ENCODE measurements at regions not wholly inside any gene's neighbourhood (a gene's known extent, or its start where the extent isn't known, plus 50 kb on each side); places are given as distances from the start of the nearest gene placed in this dataset.
"Not testable (repeated sequence)": the region's sequence is repeated elsewhere in the genome, so short reads cannot be mapped to it uniquely, and the experiment has no call there.

DNA sequence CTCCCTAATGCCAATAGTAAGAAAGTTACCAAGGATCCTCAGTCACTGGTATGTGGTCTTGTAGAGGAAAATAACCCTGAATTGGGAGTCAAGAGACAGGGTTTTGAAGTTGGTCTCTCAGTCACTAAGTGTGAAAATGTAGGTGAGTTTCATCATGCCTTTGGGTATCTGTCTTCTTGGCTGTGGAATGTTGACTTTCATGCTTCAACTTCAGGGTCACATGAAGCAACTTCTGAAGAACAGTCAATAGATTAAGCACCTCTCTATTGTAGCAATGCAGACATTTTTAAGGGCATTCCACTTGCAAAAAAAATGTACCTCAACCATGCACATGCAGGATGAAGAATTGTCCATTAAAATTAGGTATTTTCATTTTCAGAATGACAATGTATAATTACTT is 194.6 kb downstream of the CSNK1G3 start:
- H3K27ac Mint-ChIP-seq, result no peak overlapping the region
- POLR2A ChIA-PET, result no interaction called here
- intact Hi-C loops (cut with micrococcal nuclease), result no loop called here

DNA sequence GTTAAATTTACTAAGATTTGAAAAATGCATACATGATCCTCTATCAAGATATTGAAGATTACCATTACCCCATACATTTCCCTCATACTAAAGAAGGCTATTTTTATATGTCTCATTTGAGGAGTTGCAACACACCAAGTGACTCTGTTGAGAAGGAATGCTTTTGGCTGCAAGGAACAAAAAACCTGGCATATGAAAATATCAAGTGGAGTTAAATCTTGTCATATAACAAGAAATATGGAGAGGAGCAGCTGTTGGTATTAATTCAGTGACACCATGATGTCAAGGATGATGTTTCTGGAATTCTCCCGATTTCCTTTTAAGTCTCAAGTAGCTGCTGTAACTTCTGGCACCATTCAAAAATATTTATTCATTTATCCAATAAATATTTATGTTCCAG is 193.8 kb downstream of the CSNK1G3 start:
- no peaks in the 10 kb centered on the region for H3K27me3 Mint-ChIP-seq
- ChIA-PET CTCF (no interaction called here), POLR2A (no interaction called here)
- no peaks in the 10 kb centered on the region for H3K4me1 Mint-ChIP-seq (ENCODE audit: low read depth)
- DNase-seq, result no peak
- H3K4me3 Mint-ChIP-seq, result no peak overlapping the region
- no peaks in the 10 kb centered on the region for H3K36me3 Mint-ChIP-seq
- intact Hi-C loops (cut with micrococcal nuclease), result no loop called here
- H3K9me3 Mint-ChIP-seq, result peaks cover 5% of the 10 kb centered on the region
- H3K27ac Mint-ChIP-seq, result no peak overlapping the region

More for the DNA sequence above, 194.6 kb downstream of the CSNK1G3 start:
- Mint-ChIP-seq H3K9me3 (peaks cover 5% of the 10 kb centered on the region), H3K4me3 (no peak overlapping the region), H3K36me3 (no peaks in the 10 kb centered on the region), H3K4me1 (ENCODE audit: low read depth) (no peaks in the 10 kb centered on the region), H3K27me3 (no peaks in the 10 kb centered on the region)
- CTCF ChIA-PET, result no interaction called here
- no peak for DNase-seq

DNA sequence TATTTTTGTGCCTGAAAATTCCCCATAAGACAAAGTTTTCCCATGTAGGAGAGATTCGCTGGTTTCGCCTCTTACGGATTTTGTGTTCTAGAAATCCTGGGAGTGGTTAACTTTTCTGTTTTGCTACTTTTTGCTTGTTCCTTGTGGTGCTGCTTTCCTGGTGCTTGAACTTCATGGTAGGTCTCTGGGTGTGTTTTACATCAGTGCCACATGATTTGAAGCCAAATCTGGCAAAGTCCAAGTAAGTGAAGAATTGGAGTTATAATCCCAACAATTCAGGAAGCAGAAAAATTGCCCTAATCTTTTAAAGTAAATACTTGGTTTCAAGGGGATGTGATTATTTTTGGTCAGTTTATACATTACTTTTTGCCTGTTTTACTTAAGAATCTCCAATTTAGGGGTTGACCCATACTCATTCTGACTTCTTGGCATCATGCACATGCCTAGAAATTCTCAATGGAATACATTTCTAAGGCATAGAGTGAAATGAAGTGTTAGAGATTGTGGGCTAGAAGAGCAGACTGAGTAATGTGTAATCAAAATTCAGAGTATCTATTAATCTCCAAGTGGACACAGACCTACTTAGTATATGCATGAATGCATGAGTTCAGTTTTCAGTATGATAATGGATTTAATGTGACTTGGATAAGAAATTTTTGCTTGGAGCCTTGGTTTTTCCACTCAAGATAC is 189.7 kb downstream of the CSNK1G3 start:
- no peak overlapping the region for H3K4me3 Mint-ChIP-seq
- intact Hi-C loops (cut with micrococcal nuclease), result no loop called here
- H3K27ac Mint-ChIP-seq, result no peak overlapping the region
- no peak for DNase-seq
- CTCF ChIA-PET, result no interaction called here
- POLR2A ChIA-PET, result no interaction called here
- no peaks in the 10 kb centered on the region for H3K27me3 Mint-ChIP-seq
- H3K4me1 Mint-ChIP-seq (ENCODE audit: low read depth), result no peaks in the 10 kb centered on the region
- no peaks in the 10 kb centered on the region for H3K9me3 Mint-ChIP-seq
- no peaks in the 10 kb centered on the region for H3K36me3 Mint-ChIP-seq

DNA sequence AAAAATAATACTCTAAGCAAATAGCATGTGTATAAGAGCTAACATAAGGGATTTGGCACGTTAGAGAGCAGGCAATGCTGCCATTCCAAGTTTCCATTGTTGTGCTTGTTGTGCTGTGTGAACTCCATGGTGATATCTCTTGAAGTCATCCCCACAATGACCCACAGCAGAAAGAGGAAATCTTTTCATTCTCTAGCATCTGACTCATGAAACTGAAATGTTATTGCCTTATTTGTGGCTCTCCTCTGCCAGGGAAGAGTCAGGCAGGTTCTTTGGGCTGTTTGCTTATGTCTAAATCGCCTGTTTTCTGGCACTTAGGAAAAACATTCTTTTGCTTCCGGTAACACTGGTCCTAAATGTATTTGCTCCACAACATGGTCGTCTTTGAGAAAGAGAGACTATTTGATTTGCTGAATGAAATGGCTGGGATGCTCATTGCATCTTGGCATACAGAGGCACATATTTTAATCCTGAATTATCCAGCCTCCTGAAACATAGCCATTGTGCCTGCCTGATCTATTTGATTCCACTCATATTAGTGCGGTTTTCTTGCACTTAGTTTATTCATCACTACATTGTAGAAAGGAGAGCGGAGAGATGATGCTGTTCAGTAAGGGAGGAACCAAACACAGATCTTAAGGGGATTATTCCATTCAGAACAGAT is 188.8 kb downstream of the CSNK1G3 start:
- H3K36me3 Mint-ChIP-seq, result no peaks in the 10 kb centered on the region
- no peak for DNase-seq
- H3K27ac Mint-ChIP-seq, result no peak overlapping the region
- H3K4me1 Mint-ChIP-seq (ENCODE audit: low read depth), result no peaks in the 10 kb centered on the region
- H3K4me3 Mint-ChIP-seq, result no peak overlapping the region
- H3K27me3 Mint-ChIP-seq, result no peaks in the 10 kb centered on the region
- ChIA-PET POLR2A (no interaction called here), CTCF (no interaction called here)
- H3K9me3 Mint-ChIP-seq, result no peaks in the 10 kb centered on the region
- intact Hi-C loops (cut with micrococcal nuclease), result no loop called here

DNA sequence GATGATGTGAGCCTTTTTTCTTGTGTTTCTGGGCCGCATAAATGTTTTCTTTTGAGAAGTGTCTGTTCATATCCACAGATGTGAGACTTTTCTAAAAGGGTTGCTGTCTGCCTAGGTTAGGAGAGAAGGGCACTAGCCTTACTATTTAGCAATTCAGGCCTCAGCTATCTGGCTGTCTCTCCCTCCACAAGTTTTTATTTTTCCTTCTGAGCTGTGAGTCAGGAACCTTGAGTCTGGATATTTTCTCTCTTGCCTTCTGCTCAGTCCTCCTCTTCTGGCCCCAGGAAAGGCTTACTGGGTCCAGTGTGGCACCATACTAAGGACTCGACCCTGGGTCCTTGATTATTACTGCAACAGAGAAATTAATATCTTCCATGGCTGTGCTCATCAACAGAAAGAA is 187.6 kb downstream of the CSNK1G3 start:
- H3K9me3 Mint-ChIP-seq, result no peaks in the 10 kb centered on the region
- CTCF ChIA-PET, result no interaction called here
- POLR2A ChIA-PET, result no interaction called here

DNA sequence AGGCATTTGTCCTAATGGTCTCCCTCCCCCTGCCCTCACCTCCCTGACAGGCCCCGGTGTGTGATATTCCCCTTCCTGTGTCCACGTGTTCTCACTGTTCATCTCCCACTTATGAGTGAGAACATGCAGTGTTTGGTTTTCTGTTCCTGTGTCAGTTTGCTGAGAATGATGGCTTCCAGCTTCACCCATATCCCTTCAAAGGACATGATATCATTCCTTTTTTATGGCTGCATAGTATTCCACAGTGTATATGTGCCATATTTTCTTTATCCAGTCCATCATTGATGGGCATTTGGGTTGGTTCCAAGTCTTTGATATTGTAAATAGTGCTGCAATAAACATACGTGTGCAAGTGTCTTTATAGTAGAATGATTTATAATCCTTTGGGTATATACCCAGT is 187.0 kb downstream of the CSNK1G3 start:
- intact Hi-C loops (cut with micrococcal nuclease); DNase-seq; H3K9me3 Mint-ChIP-seq; POLR2A ChIA-PET; H3K27me3 Mint-ChIP-seq; H3K4me3 Mint-ChIP-seq; H3K36me3 Mint-ChIP-seq; H3K4me1 Mint-ChIP-seq (ENCODE audit: low read depth); H3K27ac Mint-ChIP-seq; CTCF ChIA-PET: not testable (repeated sequence)

More for the DNA sequence above, 187.6 kb downstream of the CSNK1G3 start:
- Mint-ChIP-seq H3K4me3 (no peak overlapping the region), H3K4me1 (ENCODE audit: low read depth) (no peaks in the 10 kb centered on the region), H3K36me3 (no peaks in the 10 kb centered on the region), H3K27me3 (no peaks in the 10 kb centered on the region), H3K27ac (no peak overlapping the region)
- intact Hi-C loops (cut with micrococcal nuclease), result no loop called here
- no peak for DNase-seq

DNA sequence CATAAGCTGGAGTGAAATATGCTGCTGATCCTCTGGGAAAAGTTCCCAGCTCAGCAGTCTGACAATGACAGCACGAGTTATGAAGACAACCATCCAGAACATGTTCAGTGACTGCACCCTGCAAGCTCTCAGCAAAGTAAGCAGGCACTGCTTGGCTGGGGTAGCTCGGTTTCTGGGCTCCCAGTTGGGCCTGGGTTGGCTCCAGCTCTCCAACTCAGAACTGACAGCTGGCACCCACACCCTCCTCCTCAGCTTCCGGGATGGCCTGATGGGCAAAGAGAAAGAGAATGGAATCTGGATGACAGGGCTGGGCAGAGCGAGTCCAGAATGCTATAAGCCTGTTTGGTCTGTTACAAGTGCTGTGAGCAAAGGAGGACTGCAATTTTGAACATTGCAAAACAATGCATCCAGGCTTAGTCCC is 185.0 kb downstream of the CSNK1G3 start:
- no peaks in the 10 kb centered on the region for H3K9me3 Mint-ChIP-seq
- no peak for DNase-seq
- ChIA-PET POLR2A (no interaction called here), CTCF (no interaction called here)
- no peaks in the 10 kb centered on the region for H3K36me3 Mint-ChIP-seq
- intact Hi-C loops (cut with micrococcal nuclease), result no loop called here
- no peaks in the 10 kb centered on the region for H3K4me1 Mint-ChIP-seq (ENCODE audit: low read depth)
- H3K27me3 Mint-ChIP-seq, result no peaks in the 10 kb centered on the region
- no peak overlapping the region for H3K4me3 Mint-ChIP-seq
- H3K27ac Mint-ChIP-seq, result no peak overlapping the region

DNA sequence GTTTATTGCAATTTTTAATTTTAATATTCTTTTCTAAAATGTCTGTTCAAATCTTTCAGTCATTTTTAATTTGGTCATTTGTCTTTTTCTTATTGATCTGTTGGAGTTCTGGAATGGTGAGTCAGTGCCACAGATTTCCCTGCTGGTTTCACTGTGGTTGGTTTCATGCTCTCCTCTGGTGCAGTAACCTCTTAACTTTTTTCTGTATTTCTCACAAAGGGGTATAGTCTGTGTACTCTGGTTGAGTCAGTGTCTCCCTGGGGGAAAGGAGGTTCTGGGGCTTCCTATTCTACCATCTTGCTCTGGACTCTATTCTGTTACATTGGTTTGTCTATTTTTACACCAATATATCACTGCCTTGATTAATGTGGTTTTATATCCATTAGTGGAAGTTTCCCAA is 178.8 kb downstream of the CSNK1G3 start:
- Mint-ChIP-seq H3K9me3 (peaks cover 4% of the 10 kb centered on the region), H3K4me3 (no peak overlapping the region), H3K36me3 (no peaks in the 10 kb centered on the region), H3K4me1 (ENCODE audit: low read depth) (no peaks in the 10 kb centered on the region), H3K27me3 (no peaks in the 10 kb centered on the region), H3K27ac (no peak overlapping the region)
- intact Hi-C loops (cut with micrococcal nuclease), result no loop called here
- POLR2A ChIA-PET, result no interaction called here
- DNase-seq, result no peak
- CTCF ChIA-PET, result no interaction called here

DNA sequence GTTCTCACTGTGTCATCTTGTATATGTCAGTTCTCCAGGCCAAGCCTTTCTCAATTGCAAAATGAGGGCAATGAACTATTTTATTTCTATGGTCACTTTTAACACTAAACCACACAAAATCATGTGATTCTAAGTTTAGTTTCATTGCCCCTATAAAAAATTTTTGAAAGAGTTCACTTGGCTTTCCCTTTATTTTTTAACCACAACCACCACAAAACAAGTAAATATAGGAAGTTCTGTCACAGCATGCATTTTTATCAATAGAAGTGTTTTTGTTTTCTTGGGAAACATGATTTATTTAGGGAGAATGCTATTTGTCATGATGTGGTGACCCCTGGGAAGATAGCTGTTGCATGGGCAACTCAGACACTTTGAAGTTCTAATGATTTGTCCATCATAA is 169.1 kb downstream of the CSNK1G3 start:
- Mint-ChIP-seq H3K27me3 (peaks cover 2% of the 10 kb centered on the region), H3K27ac (no peak overlapping the region), H3K36me3 (peaks cover 1% of the 10 kb centered on the region), H3K9me3 (peaks cover 22% of the 10 kb centered on the region), H3K4me1 (ENCODE audit: low read depth) (no peaks in the 10 kb centered on the region), H3K4me3 (no peak overlapping the region)
- intact Hi-C loops (cut with micrococcal nuclease), result no loop called here
- no peak for DNase-seq
- POLR2A ChIA-PET, result no interaction called here
- CTCF ChIA-PET, result no interaction called here

DNA sequence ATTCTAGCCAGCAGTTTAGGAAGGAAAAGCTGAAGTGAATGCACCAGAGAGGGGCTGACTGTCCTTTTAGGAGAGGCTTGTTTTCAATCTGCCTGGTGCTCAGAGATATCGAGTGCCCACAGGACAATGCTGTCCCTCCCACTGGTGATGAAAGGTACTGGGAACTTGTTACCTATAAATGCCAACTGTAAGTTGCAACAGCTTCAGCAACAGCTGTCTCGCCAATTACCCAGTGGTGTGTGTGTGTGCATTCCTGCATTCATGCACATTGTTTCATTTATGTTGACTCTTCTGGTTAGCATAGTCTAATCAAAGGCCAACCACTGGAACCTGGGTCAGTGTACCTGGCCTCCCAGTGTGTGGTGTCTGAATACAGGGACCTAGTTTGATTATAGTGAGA is 161.1 kb downstream of the CSNK1G3 start:
- CTCF ChIA-PET, result interaction anchor here (0.9 kb wide), 1 partner anchor 250 kb away, joined by 3 read pairs; the partner anchor contains the start of gene CEP120
- no peak overlapping the region for H3K27ac Mint-ChIP-seq

DNA sequence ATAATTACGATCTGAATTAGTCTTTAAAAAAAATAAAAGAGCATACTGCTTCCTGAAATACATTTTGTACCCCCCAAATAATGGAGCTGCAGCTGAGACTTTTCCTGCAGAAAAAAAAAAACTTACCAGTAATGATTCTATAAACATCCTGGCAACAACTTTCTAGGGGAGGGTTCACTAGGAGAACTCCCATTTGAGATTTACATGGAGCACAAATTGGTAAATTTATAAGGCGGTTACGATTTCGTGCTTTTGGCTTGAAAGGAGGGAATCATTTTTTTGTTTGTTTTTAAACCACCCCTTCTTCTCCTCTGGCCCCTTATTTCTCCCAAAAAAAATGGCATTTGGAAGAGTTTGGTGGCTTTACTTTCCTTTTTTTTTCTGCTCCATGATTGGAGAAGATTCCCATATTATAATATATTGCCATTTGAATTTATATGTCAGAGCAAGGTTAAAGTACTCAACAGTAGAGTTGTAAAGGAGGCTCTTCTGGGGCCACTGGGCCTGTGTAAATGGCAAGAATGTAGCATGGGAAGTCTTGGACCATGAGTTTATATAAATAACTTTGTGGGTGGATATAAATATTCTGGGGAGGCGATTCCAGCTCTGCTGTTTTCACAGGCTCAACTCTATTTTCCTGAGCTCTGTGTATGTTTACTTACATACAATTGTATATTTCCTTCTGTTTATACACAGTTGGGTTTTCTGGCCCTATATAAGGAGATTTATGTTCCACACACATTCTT is 159.9 kb downstream of the CSNK1G3 start:
- Mint-ChIP-seq H3K27ac (no peak overlapping the region), H3K9me3 (no peaks in the 10 kb centered on the region), H3K36me3 (no peaks in the 10 kb centered on the region), H3K4me3 (no peak overlapping the region), H3K4me1 (ENCODE audit: low read depth) (no peaks in the 10 kb centered on the region), H3K27me3 (no peaks in the 10 kb centered on the region)
- no peak for DNase-seq
- ChIA-PET CTCF (interaction anchor here (0.6 to 1.1 kb wide), 7 partner anchors 42 to 1990 kb away, joined by 3 to 4 read pairs (median 3); partner anchors contain the start of gene CEP120), POLR2A (no interaction called here)
- intact Hi-C loops (cut with micrococcal nuclease), result no loop called here

More for the DNA sequence above, 161.1 kb downstream of the CSNK1G3 start:
- H3K36me3 Mint-ChIP-seq, result no peaks in the 10 kb centered on the region
- intact Hi-C loops (cut with micrococcal nuclease), result no loop called here
- no peak overlapping the region for H3K4me3 Mint-ChIP-seq
- no peaks in the 10 kb centered on the region for H3K4me1 Mint-ChIP-seq (ENCODE audit: low read depth)
- no peaks in the 10 kb centered on the region for H3K27me3 Mint-ChIP-seq
- H3K9me3 Mint-ChIP-seq, result no peaks in the 10 kb centered on the region
- DNase-seq, result no peak
- POLR2A ChIA-PET, result no interaction called here

DNA sequence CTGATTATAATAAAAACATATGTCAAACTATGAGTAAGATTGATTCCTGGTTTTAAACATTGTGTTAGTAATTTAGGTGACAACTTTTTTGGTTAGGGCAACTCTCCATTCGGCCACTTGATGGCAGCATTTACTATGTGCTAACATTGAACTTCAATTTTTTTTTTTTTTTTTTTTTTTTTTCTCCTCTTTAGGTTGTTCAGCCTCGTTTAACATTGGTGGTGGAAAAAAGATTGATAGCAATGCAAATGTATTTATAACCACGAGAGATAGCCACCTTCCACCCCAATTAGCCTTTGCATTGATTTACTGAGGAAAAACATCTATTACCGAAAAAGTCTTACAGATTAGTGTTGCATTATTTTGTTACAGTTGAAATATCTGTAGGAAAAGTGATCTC is 159.1 kb downstream of the CSNK1G3 start:
- H3K36me3 Mint-ChIP-seq, result no peaks in the 10 kb centered on the region
- intact Hi-C loops (cut with micrococcal nuclease), result no loop called here
- H3K27me3 Mint-ChIP-seq, result no peaks in the 10 kb centered on the region
- ChIA-PET CTCF (interaction anchor here (0.6 to 0.7 kb wide), 4 partner anchors 116 to 1991 kb away, joined by 3 to 4 read pairs (median 4); no protein-coding TSS in a partner anchor), POLR2A (no interaction called here)
- no peak overlapping the region for H3K4me3 Mint-ChIP-seq
- DNase-seq, result peak; percentile 50
- H3K27ac Mint-ChIP-seq, result no peak overlapping the region
- H3K9me3 Mint-ChIP-seq, result no peaks in the 10 kb centered on the region
- no peaks in the 10 kb centered on the region for H3K4me1 Mint-ChIP-seq (ENCODE audit: low read depth)

Data from activated CD4-positive, alpha-beta memory T cell treated with anti-CD3 and anti-CD28 coated beads for 36 hours (primary cell).